H1 (cell line): ENCODE measurements at regions not wholly inside any gene's neighbourhood (a gene's known extent, or its start where the extent isn't known, plus 50 kb on each side); places are given as distances from the start of the nearest gene placed in this dataset.

ENCODE experiments used
- NANOG ChIP-seq: IDR thresholded peaks from 2 replicates; pipeline ENCODE4 v1.6.1; 2011; ENCODE audit warnings: low read length, low read depth, mild to moderate bottlenecking, inconsistent platforms; ENCODE audit not compliant: insufficient read depth, poor library complexity, severe bottlenecking

DNA sequence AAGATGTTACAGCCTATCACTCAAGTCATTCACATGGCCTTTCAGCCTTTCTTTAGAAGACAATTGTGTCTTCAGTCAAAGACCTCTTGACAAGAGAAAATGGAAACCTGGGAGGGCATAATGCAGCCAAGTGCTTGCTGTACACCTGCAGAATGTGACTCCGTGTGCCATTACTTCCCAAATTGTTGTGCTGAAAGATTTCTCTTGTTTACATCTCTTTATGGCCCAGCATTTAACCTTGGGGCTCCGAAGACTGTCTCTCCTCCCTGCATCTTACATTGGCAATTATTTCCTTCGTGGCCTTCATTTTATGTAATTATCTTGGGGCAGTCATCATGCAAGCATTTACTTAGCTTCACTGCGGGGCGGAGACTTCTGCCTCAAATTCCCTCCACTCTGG lies 287.0 kb downstream of the TCF7L2 start (continued):
- TF ChIP-seq NANOG: no peak
